IMR-90 (cell line): ENCODE measurements at regions not wholly inside any gene's neighbourhood (a gene's known extent, or its start where the extent isn't known, plus 50 kb on each side); places are given as distances from the start of the nearest gene placed in this dataset.

Source experiments
- ATAC-seq: fragments of 200-7000 bp; cut with Tn5 transposase; 2 replicates; pipeline ENCODE4 v1.9.1; 2020; ENCODE audit warnings: low read depth, mild to moderate bottlenecking, moderate library complexity
- BruUV-seq: library from RNA; stranded (reverse); fragments of 400-500 nt; replicated peaks from 2 replicates; lab custom pipeline; 2021; lab: Mats Ljungman, UMichigan
- CTCF ChIA-PET: fragments of 300-600 bp; formaldehyde crosslinking; extraction: SDS; loops from one replicate; lab custom pipeline; 2021; ENCODE audit warnings: antibody characterized with exemption; lab: Yijun Ruan, JAX
- POLR2A ChIA-PET: fragments of 300-600 bp; sonication (Branson Sonifier 250); formaldehyde crosslinking; loops from one replicate; lab custom pipeline; 2022; ENCODE audit warnings: antibody characterized with exemption; ENCODE audit not compliant: unreplicated experiment; lab: Charles Lee
- DNase-seq: peaks from one replicate; pipeline ENCODE4 v3.0.0; 2013
- H2AFZ ChIP-seq: replicated peaks from 2 replicates; pipeline ENCODE3; 2013; ENCODE audit warnings: low read length, mild to moderate bottlenecking; ENCODE audit not compliant: poor library complexity
- H2AK5ac ChIP-seq: 2 replicates; pipeline ENCODE4 v1.6.1; 2013; ENCODE audit warnings: low read depth, low read length, inconsistent platforms
- H2AK9ac ChIP-seq: replicated peaks from 2 replicates; pipeline ENCODE3; 2013; ENCODE audit warnings: mild to moderate bottlenecking, low read depth, low read length, moderate library complexity; ENCODE audit not compliant: poor library complexity
- H2BK120ac ChIP-seq: 2 replicates; pipeline ENCODE4 v1.6.1; 2013; ENCODE audit warnings: low read depth, low read length, inconsistent platforms
- H2BK15ac ChIP-seq: 3 replicates; pipeline ENCODE4 v1.6.1; 2013; ENCODE audit warnings: low read depth, low read length, inconsistent platforms
- H2BK20ac ChIP-seq: 2 replicates; pipeline ENCODE4 v1.6.1; 2013; ENCODE audit warnings: low read depth, mild to moderate bottlenecking, inconsistent platforms, low read length, moderate library complexity
- H2BK5ac ChIP-seq: 2 replicates; pipeline ENCODE4 v1.6.1; 2013; ENCODE audit warnings: mild to moderate bottlenecking, low read depth, low read length, inconsistent platforms; ENCODE audit not compliant: poor library complexity, severe bottlenecking
- H3K14ac ChIP-seq: replicated peaks from 2 replicates; pipeline ENCODE4 v1.6.1; 2013; ENCODE audit warnings: low read depth, low read length, inconsistent platforms
- H3K18ac ChIP-seq: 2 replicates; pipeline ENCODE4 v1.6.1; 2013; ENCODE audit warnings: low read depth, low read length, control low read depth
- H3K23ac ChIP-seq: 2 replicates; pipeline ENCODE4 v1.6.1; 2013; ENCODE audit warnings: low read depth, low read length, inconsistent platforms
- H3K27ac ChIP-seq: 2 replicates; pipeline ENCODE4 v1.5.1; 2013; ENCODE audit warnings: mild to moderate bottlenecking, control low read depth, low read length; ENCODE audit not compliant: insufficient read depth
- H3K27me3 ChIP-seq: 2 replicates; pipeline ENCODE4 v1.6.1; 2013; ENCODE audit warnings: low read length; ENCODE audit not compliant: control insufficient read depth, insufficient read depth
- H3K36me3 ChIP-seq: 2 replicates; pipeline ENCODE4 v1.6.1; 2013; ENCODE audit warnings: low read length, mixed read lengths; ENCODE audit not compliant: control insufficient read depth, insufficient read depth
- H3K4ac ChIP-seq: 2 replicates; pipeline ENCODE4 v1.6.1; 2013; ENCODE audit warnings: low read depth, low read length, inconsistent platforms
- H3K4me1 ChIP-seq: 2 replicates; pipeline ENCODE4 v1.6.1; 2013; ENCODE audit warnings: low read length, mixed read lengths; ENCODE audit not compliant: control insufficient read depth, insufficient read depth
- H3K4me2 ChIP-seq: 2 replicates; pipeline ENCODE4 v1.6.1; 2013; ENCODE audit warnings: low read depth, mild to moderate bottlenecking, control low read depth, low read length, moderate library complexity
- H3K4me3 ChIP-seq: 2 replicates; pipeline ENCODE4 v1.5.1; 2013; ENCODE audit warnings: low read depth, mild to moderate bottlenecking, control low read depth, low read length, moderate library complexity; ENCODE audit not compliant: insufficient read depth
- H3K56ac ChIP-seq: 2 replicates; pipeline ENCODE4 v1.6.1; 2013; ENCODE audit warnings: low read length, inconsistent platforms; ENCODE audit not compliant: insufficient read depth; ENCODE audit errors: extremely low read depth
- H3K79me1 ChIP-seq, 2 experiments: 2 replicates each; pipeline ENCODE4 v1.6.1; 2013; ENCODE audit warnings: low read length in 2 of 2, inconsistent platforms in 1 of 2, low read depth in 1 of 2
- H3K9ac ChIP-seq: 2 replicates; pipeline ENCODE4 v1.6.1; 2013; ENCODE audit warnings: low read depth, low read length, control low read depth
- H3K9me1 ChIP-seq: 2 replicates; pipeline ENCODE4 v1.6.1; 2013; ENCODE audit warnings: low read length, inconsistent platforms; ENCODE audit not compliant: insufficient read depth
- H3K9me3 ChIP-seq: 2 replicates; pipeline ENCODE4 v1.6.1; 2013; ENCODE audit warnings: low read length; ENCODE audit not compliant: control insufficient read depth, insufficient read depth
- H4K20me1 ChIP-seq: 2 replicates; pipeline ENCODE4 v1.6.1; 2013; ENCODE audit warnings: low read length, inconsistent platforms; ENCODE audit not compliant: insufficient read depth
- H4K5ac ChIP-seq: 2 replicates; pipeline ENCODE4 v1.6.1; 2013; ENCODE audit warnings: mild to moderate bottlenecking, low read depth, low read length, control low read depth
- H4K8ac ChIP-seq, 2 experiments: 2 replicates each; pipeline ENCODE4 v1.6.1; 2013; ENCODE audit warnings: low read depth in 2 of 2, low read length in 2 of 2, control low read depth in 1 of 2, inconsistent platforms in 1 of 2
- H4K91ac ChIP-seq: 2 replicates; pipeline ENCODE4 v1.6.1; 2013; ENCODE audit warnings: low read depth, low read length, inconsistent platforms; ENCODE audit not compliant: insufficient read depth
- BHLHE40 ChIP-seq: fragments of 150-350 bp; IDR thresholded peaks from 2 replicates; pipeline ENCODE4 v1.6.1; 2016; ENCODE audit warnings: mild to moderate bottlenecking, low read depth, low read length
- CHD1 ChIP-seq: IDR thresholded peaks from 2 replicates; pipeline ENCODE4 v1.6.1; 2012; ENCODE audit warnings: low read depth, low read length, improper control_type of control experiment
- FOS ChIP-seq: fragments of 150-350 bp; IDR thresholded peaks from 2 replicates; pipeline ENCODE4 v1.6.1; 2016; ENCODE audit warnings: low read depth, low read length
- MAFK ChIP-seq: IDR thresholded peaks from 2 replicates; pipeline ENCODE4 v1.6.1; 2012; ENCODE audit warnings: low read depth, low read length, improper control_type of control experiment
- MAZ ChIP-seq: IDR thresholded peaks from 2 replicates; pipeline ENCODE4 v1.6.1; 2012; ENCODE audit warnings: low read depth, mild to moderate bottlenecking, low read length, improper control_type of control experiment, moderate library complexity, borderline replicate concordance
- MXI1 ChIP-seq: IDR thresholded peaks from 2 replicates; pipeline ENCODE4 v1.6.1; 2012; ENCODE audit warnings: low read depth, mild to moderate bottlenecking, low read length, moderate library complexity, borderline replicate concordance
- NFE2L2 ChIP-seq: fragments of 150-350 bp; IDR thresholded peaks from 2 replicates; pipeline ENCODE4 v1.6.1; 2016; ENCODE audit warnings: low read depth, mild to moderate bottlenecking, low read length
- RAD21 ChIP-seq: IDR thresholded peaks from 2 replicates; pipeline ENCODE4 v1.6.1; 2012; ENCODE audit warnings: low read length, improper control_type of control experiment
- RFX5 ChIP-seq: IDR thresholded peaks from 2 replicates; pipeline ENCODE4 v1.8.0; 2012; ENCODE audit warnings: low read depth, mild to moderate bottlenecking, low read length, moderate library complexity
- USF2 ChIP-seq: fragments of 150-350 bp; IDR thresholded peaks from 2 replicates; pipeline ENCODE4 v1.6.1; 2017; ENCODE audit warnings: mild to moderate bottlenecking, antibody characterized with exemption, low read length, low read depth
- WGBS, 2 experiments: methylation state at CpG; one replicate each; pipeline versions ENCODE4 v1.1.5 to v1.1.7; 2013; ENCODE audit warnings: missing lambda C conversion rate in 2 of 2; ENCODE audit not compliant: insufficient read length in 1 of 2; ENCODE audit errors: extremely low coverage in 2 of 2; 5-methylcytosine and 5-hydroxymethylcytosine counted together
- dilution Hi-C: fragments of 300-500 bp; cut with HindIII; formaldehyde crosslinking; loops from one replicate; pipeline ENCODE4 v1.14.3; 2018; ENCODE audit warnings: low sequenced_read_pairs; ENCODE audit not compliant: unreplicated experiment
- in situ Hi-C: fragments of 300-500 bp; cut with MboI; formaldehyde crosslinking; loops from 3 replicates; pipeline ENCODE4 v1.14.3; 2019; ENCODE audit warnings: low sequenced_read_pairs, inconsistent platforms, mixed read lengths
- intact Hi-C: fragments of 100-400 bp; cut with micrococcal nuclease; formaldehyde crosslinking; loops from 2 replicates; pipeline ENCODE4 v1.10.0; 2022
- TF ChIP-seq, protein P1 (sequence below): fragments of 150-350 bp; IDR thresholded peaks from 2 replicates; pipeline ENCODE4 v1.6.1; 2016; ENCODE audit warnings: low read depth, mild to moderate bottlenecking, low read length, moderate library complexity, borderline replicate concordance

GRCh38 chr12:31783556-31783955, 54.7 kb upstream of the AMN1 start:
- Histone ChIP-seq H3K27me3 (no peaks in the 10 kb centered on the region; the same call in 1 of the 2 replicates), H3K4me1 (no peaks in the 10 kb centered on the region), H3K4me3 (no peak overlapping the region), H2BK20ac (no peak overlapping the region), H2BK15ac (no peak overlapping the region), H4K5ac (no peak overlapping the region), H4K91ac (no peak overlapping the region), H3K9me1 (no peaks in the 10 kb centered on the region), H2BK5ac (no peak overlapping the region), H3K36me3 (no peaks in the 10 kb centered on the region), H3K18ac (no peak overlapping the region), H3K4ac (no peak overlapping the region), H3K14ac (no peak overlapping the region), H3K27ac (no peak overlapping the region), H3K9me3 (no peaks in the 10 kb centered on the region), H2BK120ac (no peak overlapping the region), H3K4me2 (no peak overlapping the region), H3K79me1 (no peaks in the 10 kb centered on the region), H2AK5ac (no peak overlapping the region), H3K9ac (no peak overlapping the region), H2AK9ac (no peak overlapping the region), H2AFZ (no peak overlapping the region), H3K56ac (no peak overlapping the region), H4K8ac (no peak overlapping the region), H4K20me1 (no peaks in the 10 kb centered on the region), H3K23ac (no peak overlapping the region)
- POLR2A ChIA-PET = no interaction called here
- ATAC-seq = no peak
- dilution Hi-C loops (no loop called here), intact Hi-C loops (no loop called here), in situ Hi-C loops (no loop called here)
- no TSS peak for BruUV-seq
- DNase-seq = no peak
- CTCF ChIA-PET = no interaction called here
- WGBS, 2 experiments = no CpG with 5 or more reads among the region's 1 CpG
- TF ChIP-seq CHD1 (no peak), RFX5 (no peak), MAFK (no peak), RAD21 (no peak), BHLHE40 (no peak), FOS (no peak), MXI1 (no peak), USF2 (no peak), MAZ (no peak), NFE2L2 (no peak)
- TF ChIP-seq, protein P1, sequence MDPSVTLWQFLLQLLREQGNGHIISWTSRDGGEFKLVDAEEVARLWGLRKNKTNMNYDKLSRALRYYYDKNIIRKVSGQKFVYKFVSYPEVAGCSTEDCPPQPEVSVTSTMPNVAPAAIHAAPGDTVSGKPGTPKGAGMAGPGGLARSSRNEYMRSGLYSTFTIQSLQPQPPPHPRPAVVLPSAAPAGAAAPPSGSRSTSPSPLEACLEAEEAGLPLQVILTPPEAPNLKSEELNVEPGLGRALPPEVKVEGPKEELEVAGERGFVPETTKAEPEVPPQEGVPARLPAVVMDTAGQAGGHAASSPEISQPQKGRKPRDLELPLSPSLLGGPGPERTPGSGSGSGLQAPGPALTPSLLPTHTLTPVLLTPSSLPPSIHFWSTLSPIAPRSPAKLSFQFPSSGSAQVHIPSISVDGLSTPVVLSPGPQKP = no peak
